Fibroblast of lung (primary cell): ENCODE measurements at regions not wholly inside any gene's neighbourhood (a gene's known extent, or its start where the extent isn't known, plus 50 kb on each side); places are given as distances from the start of the nearest gene placed in this dataset.
A peak's percentile ranks its signal among the peaks of the same experiment; 100 is the strongest.

Experiments used
- DNase-seq, 2 donors: peaks; one replicate each; pipeline versions ENCODE4 v3.0.0 to v3.0.0-alpha.2; 2010; ENCODE audit warnings: low read depth in 2 of 2
- H2AFZ ChIP-seq: 2 replicates; pipeline ENCODE4 v1.5.1; 2012; ENCODE audit warnings: low read length, control low read depth, inconsistent platforms
- H3K27ac ChIP-seq: 2 replicates; pipeline ENCODE4 v1.5.1; 2011; ENCODE audit warnings: low read length, control low read depth; ENCODE audit not compliant: insufficient read depth
- H3K27me3 ChIP-seq: 2 replicates; pipeline ENCODE4 v1.5.1; 2011; ENCODE audit warnings: mild to moderate bottlenecking, low read length; ENCODE audit not compliant: control insufficient read depth, insufficient read depth
- H3K36me3 ChIP-seq: 2 replicates; pipeline ENCODE4 v1.5.1; 2011; ENCODE audit warnings: low read length; ENCODE audit not compliant: control insufficient read depth, insufficient read depth
- H3K4me1 ChIP-seq: 2 replicates; pipeline ENCODE4 v1.5.1; 2011; ENCODE audit warnings: low read length; ENCODE audit not compliant: control insufficient read depth, insufficient read depth; ENCODE audit errors: extremely low read depth
- H3K4me2 ChIP-seq: 2 replicates; pipeline ENCODE4 v1.5.1; 2011; ENCODE audit warnings: low read length, control low read depth; ENCODE audit not compliant: insufficient read depth; ENCODE audit errors: extremely low read depth
- H3K4me3 ChIP-seq, 4 experiments: fragments of 200-600 bp in 1 of 4; sonication (generic) in 1 of 4; replicated peaks in 1 of 4; 2 replicates each; pipeline ENCODE4 v1.5.1; 2011 to 2016; ENCODE audit warnings: low read length in 4 of 4, low read depth in 3 of 4, mild to moderate bottlenecking in 3 of 4, control low read depth in 2 of 4, inconsistent platforms in 1 of 4, mixed read lengths in 1 of 4; ENCODE audit not compliant: insufficient read depth in 1 of 4; ENCODE audit errors: control extremely low read depth in 1 of 4
- H3K79me2 ChIP-seq: 2 replicates; pipeline ENCODE4 v1.5.1; 2012; ENCODE audit warnings: mild to moderate bottlenecking, low read length, inconsistent platforms; ENCODE audit not compliant: control insufficient read depth, insufficient read depth
- H3K9ac ChIP-seq: 2 replicates; pipeline ENCODE4 v1.5.1; 2011; ENCODE audit warnings: mild to moderate bottlenecking, low read length, control low read depth; ENCODE audit not compliant: insufficient read depth
- H3K9me3 ChIP-seq: 2 replicates; pipeline ENCODE4 v1.5.1; 2012; ENCODE audit warnings: low read depth, low read length; ENCODE audit not compliant: control insufficient read depth, insufficient read depth
- H4K20me1 ChIP-seq: 2 replicates; pipeline ENCODE4 v1.5.1; 2011; ENCODE audit warnings: low read length; ENCODE audit not compliant: control insufficient read depth, insufficient read depth; ENCODE audit errors: extremely low read depth
- EZH2 ChIP-seq: IDR thresholded peaks from 2 replicates; pipeline ENCODE4 v1.5.1; 2012; ENCODE audit warnings: low read length, control low read depth, mild to moderate bottlenecking; ENCODE audit errors: missing control alignments
- TF ChIP-seq, protein P1 (sequence below), 2 donors: IDR thresholded peaks in 1 of 2; conservative IDR thresholded peaks in 1 of 2; 1 replicate in 1 of 2; 2 replicates in 1 of 2; pipeline ENCODE4 v1.5.1; 2011 to 2012; ENCODE audit warnings: low read length in 2 of 2, control low read depth in 1 of 2, inconsistent platforms in 1 of 2, low read depth in 1 of 2, mild to moderate bottlenecking in 1 of 2

DNA sequence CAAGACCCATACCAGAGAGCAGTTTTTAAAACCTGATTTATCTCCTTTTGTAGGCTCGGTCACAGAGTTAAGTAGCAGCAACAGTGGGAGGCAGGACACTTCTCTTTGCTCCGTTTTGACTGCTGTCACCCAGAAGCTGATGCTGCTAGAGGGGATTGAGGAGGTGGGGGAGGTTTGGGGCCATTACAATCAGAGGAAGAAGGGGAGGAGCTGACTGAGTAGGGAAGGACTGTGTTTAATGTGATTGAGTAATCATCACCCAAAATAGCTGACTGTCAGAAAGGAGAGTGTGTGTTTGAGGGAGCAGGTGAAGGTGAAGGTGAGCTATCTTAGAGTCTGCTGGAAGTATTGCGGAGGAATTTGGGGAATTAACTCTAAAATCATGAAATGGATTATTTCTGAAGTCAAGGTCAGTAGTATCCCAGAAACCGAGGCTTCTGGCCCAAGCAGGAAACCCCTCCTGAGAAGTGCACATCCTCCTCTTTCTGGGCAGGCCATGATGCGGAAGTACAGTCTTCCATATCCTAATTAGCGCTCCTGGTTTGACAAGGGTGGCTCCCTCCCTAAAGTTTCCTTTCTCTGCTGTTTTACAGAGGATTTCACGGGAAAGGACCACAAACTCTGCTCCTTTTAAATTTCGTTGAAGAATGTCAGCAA lies 214.9 kb downstream of the PLK2 start:
- H3K4me3 ChIP-seq, result no peak overlapping the region
- H3K36me3 ChIP-seq, result no peaks in the 10 kb centered on the region
- no peaks in the 10 kb centered on the region for H3K27me3 ChIP-seq
- H3K79me2 ChIP-seq, result no peaks in the 10 kb centered on the region
- no peak overlapping the region for H3K27ac ChIP-seq
- DNase-seq, result no peak
- no peak overlapping the region for H2AFZ ChIP-seq
- no peak overlapping the region for H3K4me2 ChIP-seq
- H3K9ac ChIP-seq, result no peak overlapping the region
- no peaks in the 10 kb centered on the region for H4K20me1 ChIP-seq
- TF ChIP-seq, protein P1, sequence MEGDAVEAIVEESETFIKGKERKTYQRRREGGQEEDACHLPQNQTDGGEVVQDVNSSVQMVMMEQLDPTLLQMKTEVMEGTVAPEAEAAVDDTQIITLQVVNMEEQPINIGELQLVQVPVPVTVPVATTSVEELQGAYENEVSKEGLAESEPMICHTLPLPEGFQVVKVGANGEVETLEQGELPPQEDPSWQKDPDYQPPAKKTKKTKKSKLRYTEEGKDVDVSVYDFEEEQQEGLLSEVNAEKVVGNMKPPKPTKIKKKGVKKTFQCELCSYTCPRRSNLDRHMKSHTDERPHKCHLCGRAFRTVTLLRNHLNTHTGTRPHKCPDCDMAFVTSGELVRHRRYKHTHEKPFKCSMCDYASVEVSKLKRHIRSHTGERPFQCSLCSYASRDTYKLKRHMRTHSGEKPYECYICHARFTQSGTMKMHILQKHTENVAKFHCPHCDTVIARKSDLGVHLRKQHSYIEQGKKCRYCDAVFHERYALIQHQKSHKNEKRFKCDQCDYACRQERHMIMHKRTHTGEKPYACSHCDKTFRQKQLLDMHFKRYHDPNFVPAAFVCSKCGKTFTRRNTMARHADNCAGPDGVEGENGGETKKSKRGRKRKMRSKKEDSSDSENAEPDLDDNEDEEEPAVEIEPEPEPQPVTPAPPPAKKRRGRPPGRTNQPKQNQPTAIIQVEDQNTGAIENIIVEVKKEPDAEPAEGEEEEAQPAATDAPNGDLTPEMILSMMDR (conservative IDR thresholded peaks at IDR 0.05 in 1 of 2, IDR thresholded peaks at IDR 0.05 in 1 of 2; ENCODE audit: low read depth in 1 of 2, low read length in 2 of 2), result no peak
- TF ChIP-seq EZH2, result no peak
- H3K4me1 ChIP-seq, result peaks cover 8% of the 10 kb centered on the region
- H3K9me3 ChIP-seq, result no peaks in the 10 kb centered on the region

DNA sequence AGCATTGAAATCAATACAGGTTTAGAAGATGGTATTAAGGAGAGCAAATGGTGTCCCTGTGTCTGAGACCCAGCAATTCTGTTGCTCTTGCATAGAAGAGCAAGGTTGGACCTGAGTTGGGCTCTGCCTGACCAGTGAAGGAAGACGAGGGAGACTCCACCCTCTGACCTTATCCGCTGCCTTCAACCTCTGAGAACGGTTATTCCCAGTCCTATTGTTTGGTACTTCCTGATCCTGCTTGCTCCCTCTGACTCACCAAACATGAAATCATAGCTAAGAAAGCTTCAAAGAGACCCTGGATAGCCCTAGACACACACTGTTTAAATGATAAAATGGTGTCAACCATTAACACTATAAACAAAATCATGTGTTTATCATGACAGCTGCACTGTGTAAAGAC lies 218.5 kb downstream of the PLK2 start:
- no peak overlapping the region for H3K4me3 ChIP-seq
- H3K36me3 ChIP-seq, result no peaks in the 10 kb centered on the region
- no peak overlapping the region for H3K4me2 ChIP-seq
- H2AFZ ChIP-seq, result peak overlapping the region; percentile 6
- no peaks in the 10 kb centered on the region for H4K20me1 ChIP-seq
- H3K79me2 ChIP-seq, result no peaks in the 10 kb centered on the region
- H3K9ac ChIP-seq, result no peak overlapping the region
- no peak overlapping the region for H3K27ac ChIP-seq
- TF ChIP-seq, protein P1 (conservative IDR thresholded peaks at IDR 0.05 in 1 of 2, IDR thresholded peaks at IDR 0.05 in 1 of 2; ENCODE audit: low read depth in 1 of 2, low read length in 2 of 2), result no peak
- no peak for TF ChIP-seq EZH2
- H3K27me3 ChIP-seq, result no peaks in the 10 kb centered on the region
- peak in 1 of 2 donors; percentile 37 for DNase-seq
- H3K9me3 ChIP-seq, result no peaks in the 10 kb centered on the region
- peaks cover 8% of the 10 kb centered on the region for H3K4me1 ChIP-seq

DNA sequence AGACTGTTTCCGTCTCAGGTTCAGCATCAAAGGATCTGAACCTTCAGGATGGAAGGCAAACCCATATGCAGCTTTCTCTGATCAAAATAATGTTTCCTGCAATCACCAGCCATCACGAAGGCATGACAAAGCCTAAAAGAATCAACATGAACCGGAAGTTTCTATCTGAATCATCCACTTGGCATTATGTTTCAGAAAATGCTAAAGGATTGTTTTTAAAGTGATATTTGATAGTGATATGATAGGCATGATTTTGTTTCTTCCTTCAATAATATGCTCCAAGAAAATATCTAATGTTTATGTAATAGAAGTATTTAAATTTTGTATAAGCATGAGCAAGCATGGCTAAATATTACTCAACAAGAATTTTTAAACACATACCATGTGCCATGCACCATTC lies 219.6 kb downstream of the PLK2 start:
- H3K27me3 ChIP-seq, result no peaks in the 10 kb centered on the region
- H2AFZ ChIP-seq, result peak overlapping the region; percentile 31
- peaks cover 8% of the 10 kb centered on the region for H3K4me1 ChIP-seq
- no peaks in the 10 kb centered on the region for H3K9me3 ChIP-seq
- H4K20me1 ChIP-seq, result no peaks in the 10 kb centered on the region
- H3K36me3 ChIP-seq, result no peaks in the 10 kb centered on the region
- H3K9ac ChIP-seq, result no peak overlapping the region
- no peaks in the 10 kb centered on the region for H3K79me2 ChIP-seq
- TF ChIP-seq EZH2, result no peak
- TF ChIP-seq, protein P1 (conservative IDR thresholded peaks at IDR 0.05 in 1 of 2, IDR thresholded peaks at IDR 0.05 in 1 of 2; ENCODE audit: low read depth in 1 of 2, low read length in 2 of 2), result no peak
- DNase-seq, result peak; percentile 44 to 71
- H3K4me3 ChIP-seq, result no peak overlapping the region
- no peak overlapping the region for H3K4me2 ChIP-seq
- peak overlapping the region; percentile 45 for H3K27ac ChIP-seq
